Right lobe of liver (tissue), 4 donors: ENCODE measurements at regions not wholly inside any gene's neighbourhood (a gene's known extent, or its start where the extent isn't known, plus 50 kb on each side); places are given as distances from the start of the nearest gene placed in this dataset.

Experiments
- CTCF ChIP-seq, 4 donors: fragments of 200-600 bp in 3 of 4; fragments of 450-650 bp in 1 of 4; IDR thresholded peaks; one replicate each; pipeline versions ENCODE4 v1.5.1 to v1.8.0; 2016 to 2022; ENCODE audit warnings: antibody characterized with exemption in 4 of 4, mild to moderate bottlenecking in 2 of 4
- POLR2A ChIP-seq: fragments of 450-650 bp; IDR thresholded peaks from one replicate; pipeline ENCODE4 v1.6.1; 2017; ENCODE audit warnings: antibody characterized with exemption, mild to moderate bottlenecking
- donor health status: DM: no; HTN: no; CAD: no.
- donor health status: DM: no; HTN: no; CAD: no.
- donor health status: DM: no; HTN: yes; CAD: no.

- TF ChIP-seq CTCF (IDR thresholded peaks at IDR 0.05) (no peak), POLR2A (no peak)
These were observed 125.5 kb upstream of the SPRED2 start for GRCh38 chr2:65557616-65558573.
